OCI-LY1 (cell line): ENCODE measurements at regions not wholly inside any gene's neighbourhood (a gene's known extent, or its start where the extent isn't known, plus 50 kb on each side); places are given as distances from the start of the nearest gene placed in this dataset.

Experiments used
- H2AFZ ChIP-seq: fragments of 200-600 bp; sonication (generic), shearing (Covaris generic); 2 replicates; pipeline ENCODE4 v1.6.0; 2014; ENCODE audit warnings: antibody characterized with exemption, mild to moderate bottlenecking, low read length
- H3F3A ChIP-seq: fragments of 200-600 bp; sonication (generic), shearing (Covaris generic); 2 replicates; pipeline ENCODE4 v1.6.0; 2014; ENCODE audit warnings: mild to moderate bottlenecking, antibody characterized with exemption, low read length, moderate library complexity; ENCODE audit not compliant: insufficient read depth
- H3K27ac ChIP-seq: fragments of 200-600 bp; sonication (generic); 2 replicates; pipeline ENCODE4 v1.5.1; 2014; ENCODE audit warnings: low read length, mixed run types, mild to moderate bottlenecking, low read depth; ENCODE audit not compliant: poor library complexity, severe bottlenecking
- H3K27me3 ChIP-seq: fragments of 200-600 bp; sonication (generic); 2 replicates; pipeline ENCODE4 v1.6.0; 2014; ENCODE audit warnings: antibody characterized with exemption, mild to moderate bottlenecking, low read length, moderate library complexity; ENCODE audit not compliant: insufficient read depth
- H3K36me3 ChIP-seq: fragments of 200-600 bp; sonication (generic); 2 replicates; pipeline ENCODE4 v1.6.1; 2014; ENCODE audit warnings: mild to moderate bottlenecking, antibody characterized with exemption, low read length, moderate library complexity, mixed read lengths; ENCODE audit not compliant: insufficient read depth
- H3K4me1 ChIP-seq: fragments of 200-600 bp; sonication (generic); 2 replicates; pipeline ENCODE4 v1.5.1; 2014; ENCODE audit warnings: mild to moderate bottlenecking, low read length, moderate library complexity; ENCODE audit not compliant: insufficient read depth, severe bottlenecking
- H3K4me2 ChIP-seq: fragments of 200-600 bp; sonication (generic), shearing (Covaris generic); 2 replicates; pipeline ENCODE4 v1.6.1; 2014; ENCODE audit warnings: low read length
- H3K4me3 ChIP-seq: fragments of 200-600 bp; sonication (generic); 2 replicates; pipeline ENCODE4 v1.5.1; 2014; ENCODE audit warnings: low read length, low read depth, mild to moderate bottlenecking, mixed read lengths; ENCODE audit not compliant: poor library complexity, severe bottlenecking
- H3K79me2 ChIP-seq: fragments of 200-600 bp; shearing (Covaris generic); 2 replicates; pipeline ENCODE4 v1.6.1; 2016; ENCODE audit warnings: mixed run types, low read length, mixed read lengths; ENCODE audit not compliant: insufficient read depth
- H3K9ac ChIP-seq: fragments of 200-600 bp; sonication (generic), shearing (Covaris generic); 2 replicates; pipeline ENCODE4 v1.6.1; 2014; ENCODE audit warnings: mild to moderate bottlenecking, low read length, mixed read lengths
- H3K9me2 ChIP-seq: fragments of 200-600 bp; sonication (generic), shearing (Covaris generic); 2 replicates; pipeline ENCODE4 v1.6.1; 2014; ENCODE audit warnings: low read depth, mild to moderate bottlenecking, low read length, mixed read lengths
- H3K9me3 ChIP-seq: fragments of 200-600 bp; shearing (Covaris generic); 2 replicates; pipeline ENCODE4 v1.6.1; 2014; ENCODE audit warnings: low read length, mixed read lengths
- H4K20me1 ChIP-seq: fragments of 200-600 bp; sonication (generic), shearing (Covaris generic); 2 replicates; pipeline ENCODE4 v1.6.0; 2016; ENCODE audit warnings: mild to moderate bottlenecking, low read length; ENCODE audit not compliant: insufficient read depth
- CTCF ChIP-seq: fragments of 200-600 bp; sonication (generic), shearing (Covaris generic); IDR thresholded peaks from 2 replicates; pipeline ENCODE4 v1.5.1; 2017; ENCODE audit warnings: mild to moderate bottlenecking, antibody characterized with exemption, low read length, moderate library complexity, mixed read lengths
- EZH2 ChIP-seq: fragments of 200-600 bp; sonication (generic), shearing (Covaris generic); IDR thresholded peaks from 2 replicates; pipeline ENCODE4 v1.8.0; 2017; ENCODE audit warnings: borderline replicate concordance, mixed run types, mild to moderate bottlenecking, antibody characterized with exemption, low read length, moderate library complexity, mixed read lengths

DNA sequence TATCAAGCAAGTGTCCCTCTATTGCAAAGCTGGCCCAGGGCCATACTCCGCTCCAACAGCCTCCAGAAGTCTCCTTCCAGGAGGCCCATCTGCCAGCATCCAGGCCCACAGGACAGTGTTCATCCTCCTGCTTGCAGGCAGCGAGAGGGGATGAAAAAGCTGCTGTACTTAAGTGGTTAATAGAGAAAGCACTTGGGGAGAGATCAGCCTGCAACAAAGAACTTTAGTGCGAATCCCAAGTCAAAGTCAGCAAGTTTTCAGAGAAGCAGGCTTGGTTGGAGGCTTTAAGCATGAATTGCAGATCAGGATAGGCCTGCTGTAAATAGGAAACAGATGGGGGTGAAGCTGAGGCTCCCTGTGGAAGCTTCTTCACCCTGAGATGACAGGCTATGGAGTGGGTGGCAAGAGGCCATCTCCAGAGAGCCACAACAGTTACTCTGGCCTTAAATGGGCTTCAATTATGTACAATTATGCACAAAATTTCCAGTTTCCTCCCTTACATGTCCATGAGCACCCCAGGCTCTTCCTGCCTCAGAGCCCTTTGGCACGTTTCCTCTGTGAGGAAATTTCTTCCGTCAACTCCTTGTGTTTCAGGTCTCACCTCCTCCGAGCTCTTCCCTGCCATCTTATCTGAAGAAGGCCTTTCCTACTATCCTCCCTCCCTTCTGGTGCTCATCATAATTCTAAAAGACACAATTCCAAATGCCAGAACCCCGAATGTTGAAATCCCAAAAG is 98.0 kb upstream of the NR3C1 start:
- Histone ChIP-seq H3K4me2 (no peak overlapping the region), H3K9ac (no peak overlapping the region), H3K27ac (no peak overlapping the region), H3K27me3 (no peaks in the 10 kb centered on the region), H3K9me2 (no peaks in the 10 kb centered on the region), H3F3A (no peaks in the 10 kb centered on the region), H3K4me1 (no peaks in the 10 kb centered on the region), H3K4me3 (no peak overlapping the region), H2AFZ (no peak overlapping the region), H3K9me3 (no peaks in the 10 kb centered on the region), H4K20me1 (no peaks in the 10 kb centered on the region), H3K36me3 (no peaks in the 10 kb centered on the region), H3K79me2 (no peaks in the 10 kb centered on the region)
- no peak for TF ChIP-seq EZH2
- no peak for TF ChIP-seq CTCF

DNA sequence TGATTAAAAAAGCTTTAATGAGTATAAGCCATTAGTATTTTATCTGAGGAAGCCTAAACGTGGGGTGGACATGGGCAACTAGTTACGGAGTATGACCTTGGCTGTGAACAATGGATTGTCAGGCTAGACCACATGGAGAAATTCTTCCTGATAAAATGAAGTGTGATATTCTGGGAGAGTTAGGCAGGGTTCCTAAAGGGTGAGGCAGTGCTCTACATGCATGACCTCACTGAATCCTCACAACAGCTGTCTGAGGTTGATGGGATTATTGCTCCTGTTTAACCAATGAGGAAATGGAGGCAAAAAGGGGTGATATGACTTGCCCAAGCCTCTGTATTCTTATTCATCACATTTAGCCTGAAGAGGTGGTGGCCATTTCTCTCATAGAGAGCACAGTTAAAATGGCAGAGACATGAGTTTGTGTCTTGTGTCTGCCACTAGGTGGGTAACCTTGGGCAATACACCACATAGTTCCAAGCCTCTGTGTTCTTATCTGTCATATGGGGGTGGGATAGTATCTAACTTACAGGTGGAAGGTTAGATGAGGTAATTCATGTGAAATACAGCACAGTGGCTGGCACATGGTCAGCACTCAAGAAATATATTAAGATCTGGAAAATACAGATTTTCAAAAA is 96.1 kb upstream of the NR3C1 start:
- no peak for TF ChIP-seq EZH2
- TF ChIP-seq CTCF: peak; percentile 34; the same call in 1 of the 2 replicates
- no peaks in the 10 kb centered on the region for H3K79me2 ChIP-seq
- H3K27me3 ChIP-seq: no peaks in the 10 kb centered on the region
- no peaks in the 10 kb centered on the region for H3K9me3 ChIP-seq
- no peaks in the 10 kb centered on the region for H4K20me1 ChIP-seq
- no peaks in the 10 kb centered on the region for H3K4me1 ChIP-seq
- H3K9me2 ChIP-seq: no peaks in the 10 kb centered on the region
- no peak overlapping the region for H3K4me3 ChIP-seq
- H3K36me3 ChIP-seq: no peaks in the 10 kb centered on the region
- no peaks in the 10 kb centered on the region for H3F3A ChIP-seq
- H3K9ac ChIP-seq: no peak overlapping the region
- no peak overlapping the region for H2AFZ ChIP-seq
- no peak overlapping the region for H3K4me2 ChIP-seq
- H3K27ac ChIP-seq: no peak overlapping the region

DNA sequence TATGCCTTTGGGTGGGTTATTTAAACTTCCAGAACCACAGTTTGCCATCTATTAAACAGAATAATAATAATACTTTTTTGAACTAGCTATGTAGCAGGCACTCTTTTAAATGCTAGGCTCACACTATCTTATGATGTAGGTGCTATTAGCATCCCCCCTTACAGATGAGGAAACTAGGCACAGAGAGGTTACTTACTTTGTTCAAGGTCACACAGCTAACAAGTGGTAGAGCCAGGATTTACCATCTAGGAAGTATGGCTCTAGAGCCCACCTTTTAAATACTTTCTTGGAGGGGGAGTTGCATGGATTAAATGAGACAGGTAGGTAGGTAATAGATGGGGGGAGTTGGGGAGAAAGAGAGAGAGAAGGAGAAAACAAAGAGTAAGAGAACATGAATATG is 95.3 kb upstream of the NR3C1 start:
- no peaks in the 10 kb centered on the region for H3K9me3 ChIP-seq
- H3K4me2 ChIP-seq: no peak overlapping the region
- no peaks in the 10 kb centered on the region for H3K9me2 ChIP-seq
- H3K4me3 ChIP-seq: no peak overlapping the region
- H4K20me1 ChIP-seq: no peaks in the 10 kb centered on the region
- H3K9ac ChIP-seq: no peak overlapping the region
- TF ChIP-seq CTCF (no peak), EZH2 (no peak)
- no peaks in the 10 kb centered on the region for H3K4me1 ChIP-seq
- H3F3A ChIP-seq: no peaks in the 10 kb centered on the region
- no peaks in the 10 kb centered on the region for H3K79me2 ChIP-seq
- H2AFZ ChIP-seq: no peak overlapping the region
- H3K27me3 ChIP-seq: no peaks in the 10 kb centered on the region
- no peak overlapping the region for H3K27ac ChIP-seq
- no peaks in the 10 kb centered on the region for H3K36me3 ChIP-seq
